ENCODE measurements at regions not wholly inside any gene's neighbourhood (a gene's known extent, or its start where the extent isn't known, plus 50 kb on each side); places are given as distances from the start of the nearest gene placed in this dataset.

DNA sequence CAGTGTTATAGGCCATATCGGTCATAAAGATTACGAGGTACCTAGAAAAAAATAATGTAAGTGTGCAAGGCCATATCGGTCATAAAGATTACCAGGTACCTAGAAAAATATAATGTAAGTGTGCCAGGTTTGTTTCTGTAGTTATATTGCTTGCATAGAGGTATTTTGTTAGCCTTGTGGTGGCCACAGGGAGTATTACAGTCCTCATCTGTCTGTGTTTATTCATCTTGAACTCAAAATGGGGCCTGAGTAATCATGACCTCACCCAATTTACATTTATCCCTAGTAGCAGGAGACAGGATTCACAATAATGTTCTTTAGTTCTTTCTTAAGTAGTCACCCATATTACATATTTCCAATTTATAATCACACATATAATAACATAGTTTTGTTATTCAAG, 459.7 kb downstream of the MID1IP1 start:
- no peaks in the 10 kb centered on the region for H3K79me2 ChIP-seq (ENCODE audit: control insufficient read depth, insufficient read depth, low read length)
- H3K9ac ChIP-seq (ENCODE audit: insufficient read depth in 1 of 2, low read depth in 2 of 2, low read length in 2 of 2): no peak overlapping the region
- no peaks in the 10 kb centered on the region for H3K9me1 ChIP-seq (ENCODE audit: control insufficient read depth, insufficient read depth, low read length)
- no peaks in the 10 kb centered on the region for H3K27me3 ChIP-seq (ENCODE audit: control insufficient read depth in 2 of 2, insufficient read depth in 2 of 2, low read length in 2 of 2)
- no peak overlapping the region for H3K27ac ChIP-seq (ENCODE audit: extremely low read depth, low read depth, low read length)
- no peaks in the 10 kb centered on the region for H4K20me1 ChIP-seq (replicated peaks; ENCODE audit: control insufficient read depth, insufficient read depth, low read length)
- WGBS (ENCODE audit: insufficient coverage, low coverage, missing lambda C conversion rate): 12% methylated on average over 3 of the region's 3 CpGs
- in situ Hi-C loops (cut with MboI) (no loop called here), intact Hi-C loops (cut with micrococcal nuclease) (loop anchor here (5.0 kb wide), 1 partner anchor 186 kb away; no protein-coding TSS in a partner anchor)
- CTCF ChIA-PET (ENCODE audit: low intra/inter-chr PET ratio): no interaction called here
- peaks cover 0 to 2% of the 10 kb centered on the region in 2 experiments; a peak in 3 of 5 replicates for H3K4me1 ChIP-seq (replicated peaks in 1 of 2; ENCODE audit: control insufficient read depth in 2 of 2, insufficient read depth in 2 of 2, low read length in 2 of 2)
- BruUV-seq (replicated peaks): no TSS peak
- no peaks in the 10 kb centered on the region for H3K36me3 ChIP-seq (ENCODE audit: control insufficient read depth, insufficient read depth, low read length)
- H2AFZ ChIP-seq (ENCODE audit: low read depth, low read length): no peak overlapping the region
- no peak for ATAC-seq
- no peak overlapping the region for H3K4me2 ChIP-seq (ENCODE audit: insufficient read depth, low read length)
- peak in 1 of 4 experiments; percentile 8 for DNase-seq (ENCODE audit: extremely low read depth in 1 of 4, low spot score in 3 of 4)
- FAIRE-seq: no peak
- H3K9me3 ChIP-seq (replicated peaks; ENCODE audit: control insufficient read depth, insufficient read depth, low read depth, low read length): no peaks in the 10 kb centered on the region
- POLR2A ChIA-PET: no interaction called here
- TF ChIP-seq RBM39 (optimal IDR thresholded peaks at IDR 0.05; ENCODE audit: low read depth, low read length) (no peak), MAFK (IDR thresholded peaks at IDR 0.05; ENCODE audit: low read length) (no peak), SIRT6 (IDR thresholded peaks at IDR 0.05; ENCODE audit: low read depth, low read length) (no peak), HLTF (IDR thresholded peaks at IDR 0.05) (no peak), ZNF280B (CRISPR knock-in tag; IDR thresholded peaks at IDR 0.05) (no peak), NCOR1 (IDR thresholded peaks at IDR 0.05) (no peak), STAT5A (IDR thresholded peaks at IDR 0.05; ENCODE audit: borderline replicate concordance, low read length) (no peak), SMAD4 (CRISPR knock-in tag; conservative IDR thresholded peaks at IDR 0.05) (no peak), EZH2 (IDR thresholded peaks at IDR 0.05; ENCODE audit: borderline replicate concordance, low read depth, low read length) (no peak)
- TF ChIP-seq, protein P1, sequence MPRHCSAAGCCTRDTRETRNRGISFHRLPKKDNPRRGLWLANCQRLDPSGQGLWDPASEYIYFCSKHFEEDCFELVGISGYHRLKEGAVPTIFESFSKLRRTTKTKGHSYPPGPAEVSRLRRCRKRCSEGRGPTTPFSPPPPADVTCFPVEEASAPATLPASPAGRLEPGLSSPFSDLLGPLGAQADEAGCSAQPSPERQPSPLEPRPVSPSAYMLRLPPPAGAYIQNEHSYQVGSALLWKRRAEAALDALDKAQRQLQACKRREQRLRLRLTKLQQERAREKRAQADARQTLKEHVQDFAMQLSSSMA (CRISPR knock-in tag; IDR thresholded peaks at IDR 0.05): no peak
- H3K4me3 ChIP-seq: no peak overlapping the region
